GM19452 (cell line): ENCODE measurements at regions not wholly inside any gene's neighbourhood (a gene's known extent, or its start where the extent isn't known, plus 50 kb on each side); places are given as distances from the start of the nearest gene placed in this dataset.
A peak's percentile ranks its signal among the peaks of the same experiment; 100 is the strongest.
"Not testable (repeated sequence)": the region's sequence is repeated elsewhere in the genome, so short reads cannot be mapped to it uniquely, and the experiment has no call there.

Experiments used
- ATAC-seq: cut with Tn5 transposase; IDR thresholded peaks from one replicate; pipeline ENCODE4 v1.9.1; 2021; ENCODE audit not compliant: unreplicated experiment

- ATAC-seq: no peak
Measured at GRCh38 chr1:185549906-185550305, 184.3 kb upstream of the HMCN1 start.

- ATAC-seq: no peak
Measured at GRCh38 chr1:185546029-185546428, 188.2 kb upstream of the HMCN1 start.

GRCh38 chr1:185541871-185542301, 192.3 kb upstream of the HMCN1 start:
- ATAC-seq: no peak

- no peak for ATAC-seq
Measured at GRCh38 chr1:185540295-185540694, 193.9 kb upstream of the HMCN1 start.

- ATAC-seq: no peak
Measured at GRCh38 chr1:185539277-185539943, 194.8 kb upstream of the HMCN1 start.

- ATAC-seq: not testable (repeated sequence)
Measured at GRCh38 chr1:185538309-185538898, 195.8 kb upstream of the HMCN1 start.

- ATAC-seq: no peak
Measured at GRCh38 chr1:185537596-185537995, 196.6 kb upstream of the HMCN1 start.

- no peak for ATAC-seq
Measured at GRCh38 chr1:185536165-185536920, 197.8 kb upstream of the HMCN1 start.

GRCh38 chr1:185535621-185536020, 198.6 kb upstream of the HMCN1 start:
- no peak for ATAC-seq

GRCh38 chr1:185534801-185535200, 199.4 kb upstream of the HMCN1 start:
- ATAC-seq: no peak

- ATAC-seq: no peak
Measured at GRCh38 chr1:185533596-185533995, 200.6 kb upstream of the HMCN1 start.

- ATAC-seq: no peak
Measured at GRCh38 chr1:185532856-185533255, 201.3 kb upstream of the HMCN1 start.

GRCh38 chr1:185531838-185532237, 202.4 kb upstream of the HMCN1 start:
- ATAC-seq: no peak

GRCh38 chr1:185530215-185530614, 204.0 kb upstream of the HMCN1 start:
- no peak for ATAC-seq

- ATAC-seq: no peak
Measured at GRCh38 chr1:185529673-185530072, 204.5 kb upstream of the HMCN1 start.

GRCh38 chr1:185528084-185528676, 206.0 kb upstream of the HMCN1 start:
- no peak for ATAC-seq

- peak; percentile 100 for ATAC-seq
Measured at GRCh38 chr1:185526344-185527307, 207.6 kb upstream of the HMCN1 start.

GRCh38 chr1:185520188-185520920, 203.3 kb upstream of the IVNS1ABP start:
- peak; percentile 89 for ATAC-seq

- no peak for ATAC-seq
Measured at GRCh38 chr1:185517808-185518419, 200.9 kb upstream of the IVNS1ABP start.
